Breast epithelium (tissue), 4 donors: ENCODE measurements at regions not wholly inside any gene's neighbourhood (a gene's known extent, or its start where the extent isn't known, plus 50 kb on each side); places are given as distances from the start of the nearest gene placed in this dataset.

Source experiments
- DNase-seq, 2 donors: peaks; one replicate each; pipeline ENCODE4 v3.0.0-alpha.2; 2019; ENCODE audit warnings: low spot score in 2 of 2
- H3K27ac ChIP-seq, 2 donors: fragments of 200-600 bp; sonication (generic) in 1 of 2; one replicate each; pipeline ENCODE4 v1.5.1; 2016 to 2019; ENCODE audit warnings: mild to moderate bottlenecking in 1 of 2
- H3K27me3 ChIP-seq, 2 donors: fragments of 200-600 bp; sonication (generic) in 1 of 2; one replicate each; pipeline versions ENCODE4 v1.5.1 to v1.6.0; 2017 to 2019; ENCODE audit warnings: control low read depth in 1 of 2, mild to moderate bottlenecking in 1 of 2
- H3K36me3 ChIP-seq: fragments of 200-600 bp; one replicate; pipeline ENCODE4 v1.5.1; 2019
- H3K4me1 ChIP-seq, 2 donors: fragments of 200-600 bp; sonication (generic); one replicate each; pipeline ENCODE4 v1.5.1; 2016 to 2019; ENCODE audit warnings: control low read depth in 1 of 2
- H3K4me3 ChIP-seq, 3 donors: fragments of 200-600 bp; sonication (generic); 1 replicate in 2 of 3; 2 replicates in 1 of 3; pipeline ENCODE4 v1.5.1; 2016 to 2019; ENCODE audit warnings: mild to moderate bottlenecking in 3 of 3, moderate library complexity in 2 of 3
- H3K9me3 ChIP-seq, 2 donors: fragments of 200-600 bp; sonication (generic) in 1 of 2; one replicate each; pipeline ENCODE4 v1.5.1; 2016 to 2019; ENCODE audit warnings: control low read depth in 1 of 2
- POLR2A ChIP-seq: fragments of 450-650 bp; IDR thresholded peaks from one replicate; pipeline ENCODE4 v1.6.1; 2016; ENCODE audit warnings: antibody characterized with exemption, mild to moderate bottlenecking, moderate library complexity
- POLR2AphosphoS5 ChIP-seq, 3 donors: sonication (generic); formaldehyde crosslinking; IDR thresholded peaks; one replicate each; pipeline ENCODE4 v1.6.1; 2017; ENCODE audit warnings: antibody characterized with exemption in 3 of 3
- intact Hi-C: fragments of 100-400 bp; cut with DNase I; formaldehyde crosslinking; loops from one replicate; pipeline ENCODE4 v1.15.1; 2023; ENCODE audit warnings: low total_unique reads
- TF ChIP-seq, protein P1 (sequence below), 3 donors: fragments of 450-650 bp; IDR thresholded peaks; one replicate each; pipeline ENCODE4 v1.5.1; 2016 to 2017; ENCODE audit warnings: antibody characterized with exemption in 3 of 3, mild to moderate bottlenecking in 3 of 3, moderate library complexity in 3 of 3

GRCh38 chr2:8015848-8016600 lies 665.8 kb upstream of the ID2 start:
- Histone ChIP-seq H3K27ac (no peak overlapping the region), H3K9me3 (no peaks in the 10 kb centered on the region), H3K36me3 (no peaks in the 10 kb centered on the region), H3K4me3 (no peak overlapping the region), H3K27me3 (no peaks in the 10 kb centered on the region), H3K4me1 (no peaks in the 10 kb centered on the region)
- intact Hi-C loops = no loop called here
- DNase-seq = no peak
- TF ChIP-seq POLR2A (no peak), POLR2AphosphoS5 (IDR thresholded peaks at IDR 0.05) (no peak)
- TF ChIP-seq, protein P1, sequence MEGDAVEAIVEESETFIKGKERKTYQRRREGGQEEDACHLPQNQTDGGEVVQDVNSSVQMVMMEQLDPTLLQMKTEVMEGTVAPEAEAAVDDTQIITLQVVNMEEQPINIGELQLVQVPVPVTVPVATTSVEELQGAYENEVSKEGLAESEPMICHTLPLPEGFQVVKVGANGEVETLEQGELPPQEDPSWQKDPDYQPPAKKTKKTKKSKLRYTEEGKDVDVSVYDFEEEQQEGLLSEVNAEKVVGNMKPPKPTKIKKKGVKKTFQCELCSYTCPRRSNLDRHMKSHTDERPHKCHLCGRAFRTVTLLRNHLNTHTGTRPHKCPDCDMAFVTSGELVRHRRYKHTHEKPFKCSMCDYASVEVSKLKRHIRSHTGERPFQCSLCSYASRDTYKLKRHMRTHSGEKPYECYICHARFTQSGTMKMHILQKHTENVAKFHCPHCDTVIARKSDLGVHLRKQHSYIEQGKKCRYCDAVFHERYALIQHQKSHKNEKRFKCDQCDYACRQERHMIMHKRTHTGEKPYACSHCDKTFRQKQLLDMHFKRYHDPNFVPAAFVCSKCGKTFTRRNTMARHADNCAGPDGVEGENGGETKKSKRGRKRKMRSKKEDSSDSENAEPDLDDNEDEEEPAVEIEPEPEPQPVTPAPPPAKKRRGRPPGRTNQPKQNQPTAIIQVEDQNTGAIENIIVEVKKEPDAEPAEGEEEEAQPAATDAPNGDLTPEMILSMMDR (IDR thresholded peaks at IDR 0.05) = no peak

DNA sequence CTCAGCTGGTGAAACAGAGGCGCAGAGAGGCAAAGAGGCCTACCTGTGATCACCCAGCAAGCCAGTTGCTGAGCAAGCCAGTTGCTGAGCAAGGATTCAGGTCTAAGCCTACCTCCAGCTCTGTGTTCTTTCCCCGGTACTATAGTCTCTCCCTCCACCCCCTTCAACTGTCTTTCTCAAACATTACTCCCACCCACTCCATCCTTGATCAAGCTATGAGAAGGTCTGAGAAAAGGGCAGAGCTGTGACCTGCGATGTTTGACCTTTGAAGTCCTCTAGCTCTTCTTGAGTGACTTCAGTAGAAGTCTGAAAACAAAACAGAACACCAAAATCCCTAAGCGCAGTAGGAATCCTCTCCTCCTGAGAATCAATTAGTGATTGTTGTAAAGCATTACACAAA lies 665.2 kb upstream of the ID2 start:
- Histone ChIP-seq H3K36me3 (no peaks in the 10 kb centered on the region), H3K27me3 (no peaks in the 10 kb centered on the region), H3K4me1 (no peaks in the 10 kb centered on the region), H3K4me3 (no peak overlapping the region), H3K27ac (no peak overlapping the region), H3K9me3 (no peaks in the 10 kb centered on the region)
- no peak for DNase-seq
- intact Hi-C loops = no loop called here
- TF ChIP-seq, protein P1 (IDR thresholded peaks at IDR 0.05) = no peak
- TF ChIP-seq POLR2A (no peak), POLR2AphosphoS5 (IDR thresholded peaks at IDR 0.05) (no peak)

DNA sequence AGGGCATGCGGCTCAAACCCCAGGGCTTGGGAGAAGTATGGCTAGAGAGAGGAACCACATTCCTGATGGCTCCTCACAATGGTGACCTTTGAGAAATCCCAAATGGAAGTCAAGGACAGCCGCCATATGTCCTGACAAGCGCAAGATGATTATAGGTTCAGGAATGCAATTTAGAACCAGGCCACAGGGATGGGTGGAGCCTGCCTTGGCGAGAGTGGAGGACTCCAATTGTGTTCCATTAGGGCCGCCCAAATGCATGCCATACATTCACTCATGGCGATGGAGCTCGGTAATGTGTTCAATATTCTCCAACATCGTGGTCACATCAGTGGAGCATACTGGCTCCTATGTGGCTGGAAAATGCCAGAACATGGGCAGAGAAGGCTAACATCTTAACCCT lies 662.9 kb upstream of the ID2 start:
- DNase-seq = no peak
- TF ChIP-seq POLR2A (no peak), POLR2AphosphoS5 (IDR thresholded peaks at IDR 0.05) (no peak)
- TF ChIP-seq, protein P1 (IDR thresholded peaks at IDR 0.05) = no peak
- no peaks in the 10 kb centered on the region for H3K4me1 ChIP-seq
- H3K27me3 ChIP-seq = no peaks in the 10 kb centered on the region
- H3K4me3 ChIP-seq = no peak overlapping the region
- no peak overlapping the region for H3K27ac ChIP-seq
- no peaks in the 10 kb centered on the region for H3K36me3 ChIP-seq
- H3K9me3 ChIP-seq = no peaks in the 10 kb centered on the region
- intact Hi-C loops = no loop called here

- Histone ChIP-seq H3K9me3 (no peaks in the 10 kb centered on the region), H3K27me3 (no peaks in the 10 kb centered on the region), H3K4me3 (no peak overlapping the region), H3K4me1 (no peaks in the 10 kb centered on the region), H3K27ac (no peak overlapping the region), H3K36me3 (no peaks in the 10 kb centered on the region)
- intact Hi-C loops = no loop called here
- no peak for DNase-seq
- TF ChIP-seq, protein P1 (IDR thresholded peaks at IDR 0.05) = no peak
- TF ChIP-seq POLR2AphosphoS5 (IDR thresholded peaks at IDR 0.05) = no peak
- TF ChIP-seq POLR2A = no peak
These were observed 661.9 kb upstream of the ID2 start for GRCh38 chr2:8019934-8020333.

DNA sequence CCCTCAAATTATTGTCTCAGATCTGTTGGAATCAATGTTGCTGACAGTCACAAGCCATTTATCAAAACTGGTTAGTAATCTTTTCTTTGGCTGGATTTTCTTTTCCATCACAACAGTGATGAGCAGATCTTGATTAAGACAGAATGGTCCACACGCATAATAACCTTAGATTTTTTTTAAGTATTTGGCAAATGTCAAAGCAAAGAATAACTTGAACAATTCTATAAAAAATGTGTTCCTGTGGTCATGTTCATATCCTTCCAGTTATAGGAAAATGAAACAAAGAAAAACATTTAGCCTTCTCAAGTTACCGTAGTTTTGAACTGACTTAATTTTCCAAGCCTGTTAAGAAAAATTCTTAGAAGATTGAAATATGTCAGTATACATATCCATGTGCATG lies 659.9 kb upstream of the ID2 start:
- Histone ChIP-seq H3K9me3 (no peaks in the 10 kb centered on the region), H3K36me3 (no peaks in the 10 kb centered on the region), H3K27ac (no peak overlapping the region), H3K27me3 (no peaks in the 10 kb centered on the region), H3K4me3 (no peak overlapping the region), H3K4me1 (no peaks in the 10 kb centered on the region)
- TF ChIP-seq, protein P1 (IDR thresholded peaks at IDR 0.05) = no peak
- TF ChIP-seq POLR2A (no peak), POLR2AphosphoS5 (IDR thresholded peaks at IDR 0.05) (no peak)
- no peak for DNase-seq
- intact Hi-C loops = no loop called here
